Endothelial cell (in vitro differentiated cells): ENCODE measurements at regions not wholly inside any gene's neighbourhood (a gene's known extent, or its start where the extent isn't known, plus 50 kb on each side); places are given as distances from the start of the nearest gene placed in this dataset.

Source experiments
- DNase-seq: peaks from one replicate; pipeline ENCODE4 v3.0.0; 2021; ENCODE audit warnings: low spot score
- H3K27ac Mint-ChIP-seq: one replicate; pipeline ENCODE4 v1.8.0; 2021; ENCODE audit warnings: mixed read lengths, inconsistent platforms; ENCODE audit not compliant: unreplicated experiment
- H3K27me3 Mint-ChIP-seq: one replicate; pipeline ENCODE4 v1.8.0; 2021; ENCODE audit warnings: mild to moderate bottlenecking, moderate library complexity, mixed read lengths, inconsistent platforms; ENCODE audit not compliant: unreplicated experiment
- H3K36me3 Mint-ChIP-seq: one replicate; pipeline ENCODE4 v1.8.0; 2021; ENCODE audit warnings: mild to moderate bottlenecking, low read depth, mixed read lengths, inconsistent platforms; ENCODE audit not compliant: unreplicated experiment
- H3K4me1 Mint-ChIP-seq: one replicate; pipeline ENCODE4 v1.8.0; 2021; ENCODE audit warnings: mild to moderate bottlenecking, mixed read lengths, inconsistent platforms; ENCODE audit not compliant: unreplicated experiment
- H3K4me3 Mint-ChIP-seq: one replicate; pipeline ENCODE4 v1.8.0; 2021; ENCODE audit warnings: mild to moderate bottlenecking, mixed read lengths, inconsistent platforms; ENCODE audit not compliant: unreplicated experiment
- H3K9me3 Mint-ChIP-seq: one replicate; pipeline ENCODE4 v1.8.0; 2021; ENCODE audit warnings: mixed read lengths, inconsistent platforms; ENCODE audit not compliant: unreplicated experiment
- CTCF ChIP-seq: fragments of 200-600 bp; sonication (generic); IDR thresholded peaks from one replicate; pipeline ENCODE4 v1.5.0; 2021; ENCODE audit warnings: antibody characterized with exemption; ENCODE audit not compliant: unreplicated experiment

GRCh38 chr18:11307716-11308115 is 158.3 kb upstream of the PIEZO2 start:
- Mint-ChIP-seq H3K27me3 (peaks cover 1% of the 10 kb centered on the region), H3K4me3 (no peak overlapping the region), H3K4me1 (peaks cover 5% of the 10 kb centered on the region), H3K27ac (no peak overlapping the region), H3K36me3 (no peaks in the 10 kb centered on the region), H3K9me3 (peaks cover 4% of the 10 kb centered on the region)
- no peak for TF ChIP-seq CTCF
- DNase-seq, result no peak

GRCh38 chr18:11305507-11305906 is 156.1 kb upstream of the PIEZO2 start:
- DNase-seq, result no peak
- H3K27ac Mint-ChIP-seq, result no peak overlapping the region
- TF ChIP-seq CTCF, result no peak

GRCh38 chr18:11304928-11305327 is 155.6 kb upstream of the PIEZO2 start:
- Mint-ChIP-seq H3K9me3 (peaks cover 4% of the 10 kb centered on the region), H3K27ac (no peak overlapping the region), H3K36me3 (no peaks in the 10 kb centered on the region), H3K27me3 (peaks cover 1% of the 10 kb centered on the region), H3K4me3 (no peak overlapping the region), H3K4me1 (peaks cover 5% of the 10 kb centered on the region)
- DNase-seq, result no peak
- no peak for TF ChIP-seq CTCF

More at GRCh38 chr18:11305507-11305906, 156.1 kb upstream of the PIEZO2 start:
- no peaks in the 10 kb centered on the region for H3K36me3 Mint-ChIP-seq
- peaks cover 4% of the 10 kb centered on the region for H3K9me3 Mint-ChIP-seq
- H3K27me3 Mint-ChIP-seq, result peaks cover 1% of the 10 kb centered on the region
- peaks cover 5% of the 10 kb centered on the region for H3K4me1 Mint-ChIP-seq
- H3K4me3 Mint-ChIP-seq, result no peak overlapping the region

GRCh38 chr18:11296946-11297345 is 147.6 kb upstream of the PIEZO2 start:
- Mint-ChIP-seq H3K4me3 (no peak overlapping the region), H3K9me3 (no peaks in the 10 kb centered on the region), H3K36me3 (no peaks in the 10 kb centered on the region), H3K27ac (no peak overlapping the region), H3K4me1 (no peaks in the 10 kb centered on the region), H3K27me3 (no peaks in the 10 kb centered on the region)
- no peak for TF ChIP-seq CTCF
- no peak for DNase-seq

- Mint-ChIP-seq H3K9me3 (no peaks in the 10 kb centered on the region), H3K36me3 (no peaks in the 10 kb centered on the region), H3K4me3 (no peak overlapping the region), H3K4me1 (no peaks in the 10 kb centered on the region), H3K27me3 (no peaks in the 10 kb centered on the region), H3K27ac (no peak overlapping the region)
- no peak for DNase-seq
- no peak for TF ChIP-seq CTCF
Observed at GRCh38 chr18:11293794-11294193, 144.4 kb upstream of the PIEZO2 start.
